KG1 (cell line): ENCODE measurements at regions not wholly inside any gene's neighbourhood (a gene's known extent, or its start where the extent isn't known, plus 50 kb on each side); places are given as distances from the start of the nearest gene placed in this dataset.
"Not testable (repeated sequence)": the region's sequence is repeated elsewhere in the genome, so short reads cannot be mapped to it uniquely, and the experiment has no call there.

Experiments
- DNase-seq: peaks from one replicate; lab custom pipeline; 2025; lab: John Stamatoyannopoulos, UW

DNA sequence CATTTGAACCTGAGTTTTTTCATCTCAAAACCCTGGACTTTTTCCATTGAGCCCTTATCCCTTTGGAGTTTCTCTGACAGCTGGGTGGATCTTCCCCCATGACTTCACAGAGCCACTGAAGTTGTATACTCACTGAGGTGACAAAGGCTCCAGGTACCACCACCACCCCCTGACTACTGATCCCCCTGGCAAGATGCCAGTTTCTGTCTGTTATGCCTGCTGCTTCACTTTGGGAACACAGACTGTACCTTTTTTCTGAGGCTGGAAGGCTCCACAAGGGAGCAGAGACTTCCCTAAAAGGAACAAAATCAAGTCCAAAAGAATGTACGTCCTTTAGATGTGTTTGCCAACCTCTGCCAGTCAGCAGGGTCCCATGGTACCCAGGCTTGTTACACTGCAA is 160.3 kb upstream of the JADE1 start:
- no peak for DNase-seq

DNA sequence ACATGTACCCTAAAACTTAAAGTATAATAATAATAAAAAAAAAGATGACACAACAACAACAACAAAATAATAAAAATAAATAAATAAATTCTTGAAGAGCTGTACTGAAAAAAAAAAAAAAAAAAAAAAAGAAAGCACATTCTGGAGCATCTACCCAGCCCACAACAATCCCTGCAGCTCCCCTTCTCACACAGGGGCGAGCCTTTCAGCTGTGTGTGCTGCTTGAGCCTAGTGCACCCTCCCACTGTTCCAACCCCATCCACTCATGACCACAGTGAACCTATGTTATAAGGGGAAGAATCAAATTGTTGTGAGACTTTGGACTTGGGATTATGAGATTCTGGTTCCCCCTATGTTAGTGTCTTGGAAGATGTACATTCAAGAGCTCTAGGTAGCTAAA is 161.5 kb upstream of the JADE1 start:
- no peak for DNase-seq

DNA sequence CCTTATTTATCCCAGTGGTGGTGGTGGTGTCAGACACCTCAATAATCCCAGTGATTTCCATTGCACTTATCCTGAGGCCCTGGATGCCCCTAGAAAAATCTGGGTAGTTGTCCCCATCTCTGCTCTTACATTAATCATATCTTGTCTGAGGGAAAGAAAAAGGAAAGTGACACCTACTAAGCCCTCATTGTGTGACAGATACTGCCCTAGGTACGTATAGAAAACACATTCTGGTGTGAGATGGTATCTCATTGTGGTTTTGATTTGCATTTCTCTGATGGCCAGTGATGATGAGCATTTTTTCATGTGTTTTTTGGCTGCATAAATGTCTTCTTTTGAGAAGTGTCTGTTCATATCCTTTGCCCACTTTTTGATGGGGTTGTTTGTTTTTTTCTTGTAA is 162.6 kb upstream of the JADE1 start:
- not testable (repeated sequence) for DNase-seq

DNA sequence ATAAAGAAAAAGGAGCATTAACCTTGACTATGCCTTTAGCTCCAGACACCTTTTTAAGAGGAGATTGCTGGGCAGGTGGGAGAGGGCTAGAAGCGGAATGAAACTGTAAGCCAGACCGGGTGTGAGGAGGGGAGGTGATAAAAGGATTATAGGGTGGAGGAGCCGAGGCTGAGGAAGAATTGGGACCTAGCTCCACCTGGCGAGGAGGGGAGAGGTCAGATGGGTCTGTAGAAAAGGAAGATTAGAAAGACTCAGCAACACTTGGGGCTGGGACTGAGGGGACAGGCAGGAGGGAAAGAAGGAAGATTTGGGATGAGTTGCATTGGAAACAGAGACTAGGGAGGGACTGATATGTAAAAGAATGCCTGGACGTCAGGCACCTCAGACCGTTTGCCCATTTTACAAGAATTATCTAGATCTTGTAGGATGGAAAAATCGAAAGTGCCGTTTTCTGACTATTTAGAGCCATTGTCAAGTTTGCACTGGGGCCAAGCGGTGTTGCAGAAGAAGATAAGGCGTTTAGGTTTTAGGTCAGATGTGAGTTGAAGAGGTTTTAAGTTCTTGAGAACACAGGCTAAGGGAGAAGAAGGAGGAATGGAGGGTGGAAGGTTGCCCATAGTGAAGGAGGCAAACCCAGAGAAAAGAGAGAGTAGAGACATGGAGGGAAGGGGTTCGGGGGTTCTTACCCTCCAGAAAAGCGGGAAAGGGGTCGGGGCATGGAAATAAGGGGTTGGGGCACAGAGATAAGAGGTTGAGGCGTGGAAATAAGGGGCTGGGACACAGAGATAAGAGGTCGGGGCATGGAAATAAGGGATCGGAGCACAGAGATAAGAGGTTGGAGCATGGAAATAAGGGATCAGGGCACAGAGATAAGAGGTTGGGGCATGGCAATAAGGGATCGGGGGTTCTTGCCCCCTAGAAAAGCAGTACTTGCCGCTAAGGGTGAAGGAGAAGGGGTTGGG is 164.5 kb upstream of the JADE1 start:
- DNase-seq, result not testable (repeated sequence)

DNA sequence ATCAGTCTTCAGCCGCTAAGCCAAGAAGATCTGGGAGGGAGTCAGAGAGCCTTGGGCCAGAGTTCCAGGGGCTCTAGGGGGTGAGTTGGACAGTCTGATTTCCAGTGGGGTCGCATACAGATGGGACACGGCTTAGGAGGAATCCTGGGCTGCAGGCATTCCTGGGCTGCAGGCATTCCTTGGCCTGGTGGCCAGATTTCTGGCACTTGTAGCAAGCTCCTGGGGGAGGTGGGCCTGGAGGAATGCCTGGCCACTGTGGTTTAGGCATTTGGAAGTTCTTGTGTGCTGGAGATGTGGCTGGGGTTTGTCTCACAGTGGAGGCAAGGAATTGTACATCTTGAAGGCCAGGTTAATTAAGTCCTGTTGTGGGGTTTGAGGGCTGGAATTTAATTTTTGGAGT is 165.4 kb upstream of the JADE1 start:
- not testable (repeated sequence) for DNase-seq

DNA sequence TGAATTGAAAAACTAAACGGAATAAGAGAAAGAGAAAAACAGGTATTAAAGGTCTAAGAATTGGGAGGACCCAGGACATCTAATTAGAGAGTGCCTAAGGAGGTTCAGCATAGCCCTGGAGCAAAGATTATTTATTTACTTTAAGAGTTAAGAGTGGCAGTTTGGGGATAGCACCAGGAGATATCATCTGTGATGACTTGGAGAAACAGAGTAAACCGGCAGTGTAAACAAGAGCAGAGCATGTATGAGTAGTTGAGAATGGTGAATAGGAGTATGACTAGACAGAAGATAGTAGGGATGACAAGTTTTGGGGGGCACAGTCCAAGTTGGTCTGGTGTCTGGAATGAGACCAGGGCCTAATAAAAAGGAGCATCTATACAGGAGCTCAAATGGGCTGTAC is 167.9 kb upstream of the JADE1 start:
- not testable (repeated sequence) for DNase-seq

GRCh38 chr4:128639541-128640270 is 169.8 kb upstream of the JADE1 start:
- no peak for DNase-seq

DNA sequence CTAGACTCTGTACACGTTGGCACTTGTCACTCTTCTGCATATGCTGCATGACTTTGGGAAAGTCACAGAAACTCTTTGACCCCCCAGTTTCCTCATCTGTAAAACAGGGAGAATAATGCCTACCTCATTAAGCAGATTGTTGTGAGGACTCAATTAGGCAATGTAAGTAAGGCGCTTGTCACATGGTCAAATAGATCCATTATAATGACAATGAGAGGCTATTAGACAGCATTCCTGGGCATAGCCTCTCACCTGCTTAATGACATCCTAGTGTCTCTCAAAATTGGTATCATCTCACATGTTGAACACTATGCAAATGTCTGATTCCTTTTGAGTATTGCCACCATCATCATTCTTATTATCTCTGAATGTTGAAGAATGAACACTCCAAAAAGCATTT is 172.6 kb upstream of the JADE1 start:
- DNase-seq, result no peak

DNA sequence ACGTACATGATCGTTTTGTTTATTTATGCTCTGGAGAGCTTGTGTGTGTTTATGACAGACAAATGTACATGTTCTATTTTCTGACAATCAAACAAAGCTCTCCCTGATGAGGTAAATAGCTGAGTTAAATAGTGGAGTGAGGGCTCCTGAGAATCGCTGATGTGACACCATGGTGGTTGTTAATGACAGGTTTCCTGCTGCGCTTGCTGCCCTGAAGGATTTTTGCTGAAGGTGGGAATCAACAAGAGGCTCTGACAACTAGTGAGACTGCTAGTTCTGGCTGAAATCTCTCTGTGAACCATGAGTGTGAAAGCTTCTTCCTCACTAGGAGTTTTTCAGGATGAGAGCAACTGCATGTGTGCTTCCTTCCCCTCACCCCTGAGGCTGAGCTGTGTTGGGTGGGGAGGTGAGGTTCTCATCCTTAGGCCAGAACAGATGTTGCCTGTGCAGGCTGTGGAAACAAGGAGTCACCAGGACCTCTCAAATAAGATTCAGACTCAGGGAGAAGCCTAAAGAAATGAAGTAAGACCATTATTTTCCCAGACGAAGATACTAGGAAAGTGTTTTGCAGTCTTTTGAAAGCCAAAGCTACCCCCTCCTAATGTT is 173.4 kb upstream of the JADE1 start:
- no peak for DNase-seq

DNA sequence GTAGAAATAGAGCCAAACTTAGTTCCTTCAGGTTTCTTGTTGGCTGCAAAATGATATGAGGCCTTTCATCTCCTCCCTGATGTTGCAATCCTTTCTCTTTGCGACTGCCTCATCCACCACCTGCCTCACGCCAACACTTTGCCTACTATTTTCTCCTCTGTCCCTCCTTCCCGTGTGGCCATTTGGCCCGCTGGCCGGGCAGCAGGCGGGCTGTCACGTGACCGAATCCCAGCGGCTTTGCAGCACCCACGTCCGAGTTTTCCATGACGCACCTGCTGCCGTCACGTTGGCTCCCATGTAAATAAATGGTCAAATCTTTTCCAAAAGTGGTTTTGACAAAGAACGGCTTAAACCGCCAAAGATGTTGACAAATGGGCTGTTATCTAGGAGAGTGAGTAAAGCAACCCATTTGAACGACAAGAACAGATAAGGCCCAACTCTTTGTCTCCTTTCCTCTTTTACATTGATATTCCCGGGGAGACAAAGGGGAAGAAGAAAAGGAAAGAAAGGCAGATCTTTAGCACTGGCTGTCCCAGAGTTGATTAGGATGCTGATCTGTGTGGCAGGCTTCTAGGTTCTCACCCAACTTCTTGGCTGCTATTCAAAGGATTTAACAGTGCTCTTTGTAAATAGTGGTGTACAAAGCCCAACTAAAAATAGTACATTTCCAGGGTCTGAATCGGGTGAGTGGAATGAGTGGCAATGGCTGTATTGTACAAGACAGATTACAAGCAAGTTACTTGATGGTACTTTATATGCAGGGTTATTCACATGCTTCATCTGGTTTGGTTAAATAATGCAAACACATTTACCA is 174.2 kb upstream of the JADE1 start:
- no peak for DNase-seq

- no peak for DNase-seq
Measured at GRCh38 chr4:128633067-128633466, 176.4 kb upstream of the JADE1 start.

DNA sequence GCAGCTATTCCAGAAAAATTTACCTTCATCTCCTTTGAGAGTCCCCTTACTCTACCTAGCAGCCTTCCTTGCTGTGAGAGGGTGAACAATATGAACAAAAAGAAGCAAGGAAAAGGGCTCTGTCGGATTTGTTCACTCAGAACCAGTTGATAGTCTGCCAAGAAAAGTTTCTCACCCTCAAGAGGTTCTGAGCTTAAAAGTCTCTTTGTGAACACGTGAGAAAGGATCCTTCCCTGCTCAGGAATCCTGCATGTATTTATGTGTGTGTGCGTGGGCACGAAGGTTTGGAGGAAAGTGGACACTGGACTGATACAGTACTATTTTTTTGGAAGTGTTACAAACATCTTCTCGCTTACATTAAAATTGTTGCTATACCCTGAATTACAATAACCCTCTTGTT is 178.6 kb upstream of the JADE1 start:
- no peak for DNase-seq

DNA sequence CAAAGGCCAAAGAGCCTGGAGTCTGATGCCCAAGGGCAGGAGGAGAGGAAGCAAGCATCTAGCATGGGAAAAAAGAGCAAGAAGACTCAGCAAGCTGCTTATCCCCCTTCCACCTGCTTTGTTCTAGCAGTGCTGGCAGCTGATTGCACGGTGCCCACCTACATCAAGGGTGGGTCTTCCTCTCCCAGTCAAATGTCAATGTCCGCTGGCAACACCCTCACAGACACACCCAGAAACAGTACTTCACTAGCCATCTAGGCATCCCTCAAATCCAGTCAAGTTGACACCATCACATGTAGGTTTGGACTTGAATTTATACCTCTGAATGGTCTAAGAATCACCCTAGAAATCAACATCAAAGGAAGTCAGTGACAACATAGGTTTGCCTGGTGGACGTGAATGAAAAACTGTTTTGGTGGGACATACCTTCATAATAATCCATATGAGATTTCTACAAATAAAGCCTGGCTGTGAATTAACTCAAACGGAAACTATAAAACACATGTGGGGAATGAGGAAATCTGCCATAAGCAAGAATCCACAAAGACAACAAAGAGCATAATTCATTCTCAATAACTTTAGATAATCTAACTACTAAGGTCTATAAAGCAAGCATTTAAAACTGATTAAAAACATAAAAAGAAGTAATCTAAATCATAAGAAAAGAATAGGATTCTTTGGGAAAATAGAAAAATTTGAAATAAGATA is 185.8 kb upstream of the JADE1 start:
- DNase-seq, result no peak

- not testable (repeated sequence) for DNase-seq
Measured at GRCh38 chr4:128620279-128620965, 189.1 kb upstream of the JADE1 start.

GRCh38 chr4:128615197-128615596 is 194.3 kb upstream of the JADE1 start:
- DNase-seq, result no peak

GRCh38 chr4:128608006-128608405 is 201.5 kb upstream of the JADE1 start:
- no peak for DNase-seq

DNA sequence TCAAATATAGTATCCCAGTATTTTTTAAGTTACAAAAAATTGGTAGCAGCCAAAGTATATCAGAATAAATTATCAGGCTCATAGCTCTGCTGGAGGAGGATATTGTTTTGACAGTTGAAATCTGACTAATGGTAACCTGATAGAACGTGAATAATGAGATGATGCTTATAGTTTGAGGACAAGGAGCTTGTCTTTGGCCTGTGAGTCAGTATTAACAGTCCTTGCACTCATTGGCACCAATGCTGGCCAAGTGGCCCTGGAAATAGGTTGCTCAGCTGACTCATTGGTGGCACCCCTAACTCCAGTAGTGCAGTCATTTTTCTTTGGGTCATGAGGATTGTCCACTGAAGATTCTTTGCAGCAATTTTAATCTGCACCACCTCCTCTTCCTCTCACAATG is 203.3 kb upstream of the JADE1 start:
- no peak for DNase-seq

GRCh38 chr4:128604840-128605239 is 204.7 kb upstream of the JADE1 start:
- DNase-seq, result no peak

DNA sequence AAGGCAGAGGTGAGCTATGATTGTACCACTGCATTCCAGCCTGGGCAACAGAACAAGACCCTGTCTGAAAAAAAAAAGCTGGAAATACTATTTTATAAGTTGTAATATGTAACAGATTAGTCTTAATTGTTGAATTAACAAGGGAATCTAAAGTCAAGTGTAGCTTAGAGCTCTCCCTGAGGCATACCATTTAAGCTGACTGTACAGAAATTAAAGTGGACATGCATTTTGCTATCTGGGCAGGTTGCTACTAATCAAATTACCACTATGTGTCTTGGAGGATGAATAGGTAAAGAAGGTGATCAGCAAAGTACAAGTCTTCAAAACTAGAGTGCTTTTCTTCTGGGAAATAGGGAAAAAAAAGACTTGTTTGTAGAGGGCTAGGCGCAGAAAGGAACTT is 205.3 kb upstream of the JADE1 start:
- DNase-seq, result no peak

- no peak for DNase-seq
Measured at GRCh38 chr4:128603081-128603480, 206.4 kb upstream of the JADE1 start.
